DOHH2 (cell line): ENCODE measurements at regions not wholly inside any gene's neighbourhood (a gene's known extent, or its start where the extent isn't known, plus 50 kb on each side); places are given as distances from the start of the nearest gene placed in this dataset.

Experiments
- CTCF ChIP-seq: fragments of 200-600 bp; sonication (generic); IDR thresholded peaks from one replicate; pipeline ENCODE4 v1.5.1; 2014; ENCODE audit warnings: antibody characterized with exemption, mild to moderate bottlenecking, low read depth, low read length; ENCODE audit not compliant: poor library complexity, severe bottlenecking
- EZH2phosphoT487 ChIP-seq: fragments of 200-600 bp; sonication (generic); IDR thresholded peaks from 2 replicates; pipeline ENCODE4 v1.6.1; 2017; ENCODE audit warnings: borderline replicate concordance, mild to moderate bottlenecking, antibody characterized with exemption, low read length, moderate library complexity, mixed read lengths

- TF ChIP-seq EZH2phosphoT487 = no peak
- TF ChIP-seq CTCF = no peak
Observed at GRCh38 chr10:77723376-77723775, 85.8 kb upstream of the KCNMA1 start.
